ENCODE measurements at regions not wholly inside any gene's neighbourhood (a gene's known extent, or its start where the extent isn't known, plus 50 kb on each side); places are given as distances from the start of the nearest gene placed in this dataset.

- Histone ChIP-seq H3K79me2 (ENCODE audit: control insufficient read depth, insufficient read depth, low read length) (no peaks in the 10 kb centered on the region), H3K9me1 (ENCODE audit: control insufficient read depth, insufficient read depth, low read length) (no peaks in the 10 kb centered on the region), H3K4me1 (replicated peaks in 1 of 2; ENCODE audit: control insufficient read depth in 2 of 2, insufficient read depth in 2 of 2, low read length in 2 of 2) (no peaks in the 10 kb centered on the region), H3K4me2 (ENCODE audit: insufficient read depth, low read length) (no peak overlapping the region), H3K27ac (ENCODE audit: extremely low read depth, low read depth, low read length) (no peak overlapping the region), H3K27me3 (ENCODE audit: control insufficient read depth in 2 of 2, insufficient read depth in 2 of 2, low read length in 2 of 2) (no peaks in the 10 kb centered on the region), H2AFZ (ENCODE audit: low read depth, low read length) (no peak overlapping the region), H3K4me3 (no peak overlapping the region), H3K9ac (ENCODE audit: insufficient read depth in 1 of 2, low read depth in 2 of 2, low read length in 2 of 2) (no peak overlapping the region), H3K9me3 (replicated peaks; ENCODE audit: control insufficient read depth, insufficient read depth, low read depth, low read length) (no peaks in the 10 kb centered on the region), H3K36me3 (ENCODE audit: control insufficient read depth, insufficient read depth, low read length) (no peaks in the 10 kb centered on the region), H4K20me1 (replicated peaks; ENCODE audit: control insufficient read depth, insufficient read depth, low read length) (no peaks in the 10 kb centered on the region)
- no peak for DNase-seq (ENCODE audit: extremely low read depth in 1 of 4, low spot score in 3 of 4)
- no TSS peak for BruUV-seq (replicated peaks)
- in situ Hi-C loops (cut with MboI) (no loop called here), intact Hi-C loops (cut with micrococcal nuclease) (no loop called here)
- CTCF ChIA-PET (ENCODE audit: low intra/inter-chr PET ratio): no interaction called here
- no peak for FAIRE-seq
- no peak for ATAC-seq
- POLR2A ChIA-PET: no interaction called here
- TF ChIP-seq PTBP1 (IDR thresholded peaks at IDR 0.05; ENCODE audit: low read depth, low read length): no peak
- no peak for TF ChIP-seq ATF3 (IDR thresholded peaks at IDR 0.05)
- TF ChIP-seq ATF3 (CRISPR knock-in tag; conservative IDR thresholded peaks at IDR 0.05): no peak
- no peak for TF ChIP-seq MLLT1 (IDR thresholded peaks at IDR 0.05)
- TF ChIP-seq ELF4 (CRISPR knock-in tag; IDR thresholded peaks at IDR 0.05): no peak
- 0% methylated on average over 1 of the region's 1 CpG for WGBS (ENCODE audit: insufficient coverage, low coverage, missing lambda C conversion rate)
Measured at GRCh38 chr3:22969276-22969675, 233.9 kb upstream of the UBE2E2 start.
